ENCODE measurements at regions not wholly inside any gene's neighbourhood (a gene's known extent, or its start where the extent isn't known, plus 50 kb on each side); places are given as distances from the start of the nearest gene placed in this dataset.

- H3K27me3 ChIP-seq (ENCODE audit: insufficient read depth, low read length), result no peaks in the 10 kb centered on the region
- H3K4me1 ChIP-seq (ENCODE audit: insufficient read depth, low read length), result no peaks in the 10 kb centered on the region
- no peak overlapping the region for H3K4me3 ChIP-seq (ENCODE audit: low read length)
- H3K9me3 ChIP-seq (ENCODE audit: low read depth, low read length), result no peaks in the 10 kb centered on the region
Observed at GRCh38 chrY:7951187-7951852, 1039.8 kb upstream of the AMELY start.

- no peaks in the 10 kb centered on the region for H3K4me1 ChIP-seq (ENCODE audit: insufficient read depth, low read length)
- H3K9me3 ChIP-seq (ENCODE audit: low read depth, low read length), result no peaks in the 10 kb centered on the region
- H3K27me3 ChIP-seq (ENCODE audit: insufficient read depth, low read length), result no peaks in the 10 kb centered on the region
- H3K4me3 ChIP-seq (ENCODE audit: low read length), result no peak overlapping the region
Observed at GRCh38 chrY:7944135-7944534, 1032.6 kb upstream of the AMELY start.

DNA sequence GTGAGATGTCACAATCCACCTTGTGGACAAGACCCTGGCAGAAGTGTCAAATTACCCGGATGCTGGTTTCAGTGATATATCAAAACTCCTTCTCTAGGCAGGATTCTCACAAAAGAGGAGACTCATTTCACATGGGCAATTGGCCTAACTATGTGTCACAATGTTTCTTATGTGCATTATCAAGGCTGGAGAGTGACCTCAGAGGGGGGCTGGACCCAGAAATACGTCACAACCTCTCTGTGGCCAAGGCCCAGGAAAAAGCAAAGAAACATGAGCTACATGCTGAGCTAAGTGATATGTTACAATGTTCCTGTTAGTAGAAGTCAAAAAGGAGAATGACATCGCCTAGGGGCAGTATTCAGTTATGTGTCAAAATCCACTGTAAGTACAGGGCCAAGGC lies 1031.2 kb upstream of the AMELY start:
- no peak overlapping the region for H3K4me3 ChIP-seq (ENCODE audit: low read length)
- H3K27me3 ChIP-seq (ENCODE audit: insufficient read depth, low read length), result no peaks in the 10 kb centered on the region
- no peaks in the 10 kb centered on the region for H3K4me1 ChIP-seq (ENCODE audit: insufficient read depth, low read length)
- H3K9me3 ChIP-seq (ENCODE audit: low read depth, low read length), result no peaks in the 10 kb centered on the region

DNA sequence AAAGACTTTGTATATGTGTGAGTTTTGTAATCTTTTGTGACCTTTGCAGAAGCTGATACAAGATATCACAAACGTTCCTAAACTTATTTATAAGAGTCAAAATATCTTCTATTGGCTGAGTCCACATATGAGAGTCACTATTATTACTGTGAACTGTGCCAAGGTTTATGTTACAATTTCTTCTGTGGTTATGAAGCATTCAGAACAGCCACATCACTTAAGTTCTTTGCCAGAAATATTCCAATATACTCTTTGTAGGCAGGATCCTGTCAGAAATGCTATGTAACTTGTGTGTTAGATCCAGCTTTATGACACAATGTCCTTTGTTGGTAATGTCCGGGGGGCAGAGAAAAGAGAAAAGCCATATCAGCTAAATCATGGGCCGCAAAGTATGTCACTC lies 1030.3 kb upstream of the AMELY start:
- no peaks in the 10 kb centered on the region for H3K4me1 ChIP-seq (ENCODE audit: insufficient read depth, low read length)
- no peaks in the 10 kb centered on the region for H3K27me3 ChIP-seq (ENCODE audit: insufficient read depth, low read length)
- no peaks in the 10 kb centered on the region for H3K9me3 ChIP-seq (ENCODE audit: low read depth, low read length)
- H3K4me3 ChIP-seq (ENCODE audit: low read length), result no peak overlapping the region

DNA sequence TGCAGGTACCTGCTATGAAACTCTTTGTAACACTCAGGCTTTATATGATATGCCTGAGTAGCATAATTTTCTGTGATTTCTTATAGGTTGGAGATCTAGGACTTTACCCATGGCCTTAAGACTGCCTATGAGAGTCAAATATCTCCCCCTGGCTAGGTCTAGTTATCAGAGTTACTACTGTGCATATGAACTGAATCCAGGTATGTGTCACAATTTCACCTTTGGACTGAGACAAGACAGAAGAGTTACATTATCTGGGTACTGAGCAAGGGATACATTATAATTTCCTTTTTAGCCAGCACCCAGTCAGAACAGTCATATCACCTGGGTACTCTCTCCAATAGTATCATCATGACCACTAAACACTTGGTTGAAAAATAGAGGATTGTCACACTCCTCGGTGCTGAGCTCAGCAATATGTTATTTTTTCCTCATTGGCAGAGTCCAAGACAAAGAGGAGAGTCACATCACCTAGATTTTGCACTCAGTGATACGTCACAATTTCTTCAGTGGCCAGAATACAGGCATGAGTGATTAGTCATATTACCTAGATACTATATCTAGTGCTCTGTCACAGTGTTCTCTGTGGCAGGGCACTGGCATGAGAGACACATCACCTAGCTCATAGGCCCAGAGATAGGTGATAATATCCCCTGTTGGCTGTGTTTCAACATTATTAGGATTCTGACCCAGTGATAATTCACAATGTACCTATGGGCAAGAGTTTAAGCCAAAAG lies 1027.6 kb upstream of the AMELY start:
- no peak overlapping the region for H3K4me3 ChIP-seq (ENCODE audit: low read length)
- no peaks in the 10 kb centered on the region for H3K4me1 ChIP-seq (ENCODE audit: insufficient read depth, low read length)
- H3K9me3 ChIP-seq (ENCODE audit: low read depth, low read length), result no peaks in the 10 kb centered on the region
- H3K27me3 ChIP-seq (ENCODE audit: insufficient read depth, low read length), result no peaks in the 10 kb centered on the region

DNA sequence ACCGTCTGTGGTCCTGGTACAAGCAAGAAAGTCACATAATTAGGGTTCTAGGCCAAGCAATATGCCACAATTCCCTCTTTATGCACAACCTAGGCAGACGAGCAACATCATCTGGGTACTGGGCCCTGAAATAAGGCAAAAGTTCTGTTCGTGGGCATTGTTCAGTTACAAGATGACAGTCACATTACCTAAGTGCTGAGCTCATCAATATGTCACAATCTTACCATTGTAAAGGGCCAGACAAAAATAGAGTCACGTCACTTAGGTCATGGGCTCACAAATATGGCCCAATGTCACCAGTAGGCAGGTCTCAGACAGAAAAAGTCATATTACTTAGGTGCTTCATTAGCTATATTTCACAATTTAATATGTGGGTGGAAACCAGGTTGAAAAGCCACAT lies 1025.3 kb upstream of the AMELY start:
- H3K27me3 ChIP-seq (ENCODE audit: insufficient read depth, low read length), result no peaks in the 10 kb centered on the region
- H3K9me3 ChIP-seq (ENCODE audit: low read depth, low read length), result no peaks in the 10 kb centered on the region
- H3K4me3 ChIP-seq (ENCODE audit: low read length), result no peak overlapping the region
- H3K4me1 ChIP-seq (ENCODE audit: insufficient read depth, low read length), result no peaks in the 10 kb centered on the region

DNA sequence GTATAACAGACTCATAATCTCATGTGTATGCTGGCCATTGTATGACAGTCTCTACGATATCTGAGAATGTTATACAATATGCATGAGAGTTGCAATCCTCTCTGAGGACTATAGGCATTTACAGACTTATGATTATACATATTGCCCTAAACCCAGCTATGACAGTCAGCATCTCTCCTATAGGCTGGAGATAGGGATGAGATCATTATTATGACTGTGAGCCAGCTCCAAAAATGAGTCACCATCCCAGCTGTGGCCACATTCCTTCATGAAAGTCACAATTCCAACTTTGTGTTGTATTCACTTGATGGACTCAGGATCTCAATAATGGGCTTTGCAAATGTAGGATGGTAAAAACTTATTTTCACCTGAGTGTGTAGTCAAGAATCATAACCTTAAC lies 1024.5 kb upstream of the AMELY start:
- Histone ChIP-seq H3K4me1 (ENCODE audit: insufficient read depth, low read length) (no peaks in the 10 kb centered on the region), H3K9me3 (ENCODE audit: low read depth, low read length) (no peaks in the 10 kb centered on the region), H3K27me3 (ENCODE audit: insufficient read depth, low read length) (no peaks in the 10 kb centered on the region), H3K4me3 (ENCODE audit: low read length) (no peak overlapping the region)

- Histone ChIP-seq H3K9me3 (ENCODE audit: low read depth, low read length) (no peaks in the 10 kb centered on the region), H3K4me3 (ENCODE audit: low read length) (no peak overlapping the region), H3K27me3 (ENCODE audit: insufficient read depth, low read length) (no peaks in the 10 kb centered on the region), H3K4me1 (ENCODE audit: insufficient read depth, low read length) (no peaks in the 10 kb centered on the region)
Observed at GRCh38 chrY:7935606-7936005, 1024.1 kb upstream of the AMELY start.

GRCh38 chrY:7932424-7932823 lies 1020.9 kb upstream of the AMELY start:
- Histone ChIP-seq H3K27me3 (ENCODE audit: insufficient read depth, low read length) (no peaks in the 10 kb centered on the region), H3K9me3 (ENCODE audit: low read depth, low read length) (no peaks in the 10 kb centered on the region), H3K4me1 (ENCODE audit: insufficient read depth, low read length) (no peaks in the 10 kb centered on the region), H3K4me3 (ENCODE audit: low read length) (no peak overlapping the region)

DNA sequence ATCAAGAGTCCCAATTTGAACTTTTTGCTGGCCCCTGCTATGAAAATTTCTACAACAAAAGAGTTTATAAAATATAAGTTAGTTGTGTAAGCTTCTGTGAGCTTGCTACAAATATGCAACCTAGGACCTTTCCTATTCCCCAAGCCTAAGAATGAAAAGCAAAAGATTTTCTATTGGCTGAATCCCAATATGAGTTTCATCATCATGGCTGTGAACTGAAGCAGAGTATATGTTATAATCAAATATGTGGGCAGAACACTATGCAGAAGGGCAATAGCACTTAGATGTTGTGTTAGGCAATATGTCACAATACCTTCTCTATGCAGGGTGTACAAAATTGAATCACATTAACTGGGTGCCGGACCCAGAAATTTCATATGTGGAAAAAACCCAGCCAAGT lies 1018.3 kb upstream of the AMELY start:
- Histone ChIP-seq H3K4me1 (ENCODE audit: insufficient read depth, low read length) (no peaks in the 10 kb centered on the region), H3K9me3 (ENCODE audit: low read depth, low read length) (no peaks in the 10 kb centered on the region), H3K4me3 (ENCODE audit: low read length) (no peak overlapping the region), H3K27me3 (ENCODE audit: insufficient read depth, low read length) (no peaks in the 10 kb centered on the region)

- H3K27me3 ChIP-seq (ENCODE audit: insufficient read depth, low read length), result no peaks in the 10 kb centered on the region
- no peak overlapping the region for H3K4me3 ChIP-seq (ENCODE audit: low read length)
- no peaks in the 10 kb centered on the region for H3K4me1 ChIP-seq (ENCODE audit: insufficient read depth, low read length)
- H3K9me3 ChIP-seq (ENCODE audit: low read depth, low read length), result no peaks in the 10 kb centered on the region
Observed at GRCh38 chrY:7924059-7924458, 1012.5 kb upstream of the AMELY start.

DNA sequence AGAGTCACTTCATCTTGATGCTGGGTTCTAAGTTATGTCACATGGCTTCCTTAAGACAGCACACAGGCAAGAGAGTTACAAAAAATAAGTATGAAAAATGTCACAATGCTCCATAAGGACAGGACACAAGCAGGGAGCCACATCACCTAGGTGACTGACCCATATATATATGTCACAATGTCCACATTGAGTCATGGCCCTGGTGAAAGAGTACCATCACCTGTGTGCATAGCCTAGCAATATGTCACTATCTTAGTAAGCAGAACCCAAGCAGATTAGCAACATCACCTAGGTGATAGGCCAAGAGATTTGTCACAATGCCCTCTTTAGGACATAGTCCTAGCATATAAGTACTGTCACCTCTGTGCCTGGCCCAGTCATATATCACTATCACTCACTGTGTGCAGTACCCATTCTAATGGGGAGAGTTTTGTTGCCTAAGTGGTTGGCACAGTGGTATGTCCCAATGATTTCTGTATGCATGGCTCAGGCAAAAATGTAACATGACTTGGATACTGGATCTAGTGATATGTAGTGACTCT lies 1012.0 kb upstream of the AMELY start:
- Histone ChIP-seq H3K4me1 (ENCODE audit: insufficient read depth, low read length) (no peaks in the 10 kb centered on the region), H3K9me3 (ENCODE audit: low read depth, low read length) (no peaks in the 10 kb centered on the region), H3K27me3 (ENCODE audit: insufficient read depth, low read length) (no peaks in the 10 kb centered on the region), H3K4me3 (ENCODE audit: low read length) (no peak overlapping the region)

DNA sequence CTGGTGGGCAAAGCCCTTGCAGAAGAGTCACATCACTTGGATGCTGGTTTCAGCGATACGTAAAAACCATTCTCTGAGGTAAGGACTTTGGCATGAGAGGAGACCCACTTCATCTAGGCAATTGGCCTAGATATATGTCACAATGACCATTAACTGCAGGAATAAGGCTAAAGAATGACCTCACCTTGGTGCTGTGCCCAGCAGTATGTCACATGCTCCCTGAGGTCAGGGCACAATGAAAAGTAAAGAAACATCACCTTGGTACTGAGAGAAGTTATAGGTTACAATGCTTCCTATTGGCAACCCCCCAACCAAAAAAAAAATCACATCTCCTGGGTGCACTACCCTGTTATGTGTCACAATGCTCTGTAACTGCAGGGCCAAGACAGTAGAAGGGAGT lies 1008.8 kb upstream of the AMELY start:
- Histone ChIP-seq H3K9me3 (ENCODE audit: low read depth, low read length) (no peaks in the 10 kb centered on the region), H3K4me1 (ENCODE audit: insufficient read depth, low read length) (no peaks in the 10 kb centered on the region), H3K27me3 (ENCODE audit: insufficient read depth, low read length) (no peaks in the 10 kb centered on the region), H3K4me3 (ENCODE audit: low read length) (no peak overlapping the region)

DNA sequence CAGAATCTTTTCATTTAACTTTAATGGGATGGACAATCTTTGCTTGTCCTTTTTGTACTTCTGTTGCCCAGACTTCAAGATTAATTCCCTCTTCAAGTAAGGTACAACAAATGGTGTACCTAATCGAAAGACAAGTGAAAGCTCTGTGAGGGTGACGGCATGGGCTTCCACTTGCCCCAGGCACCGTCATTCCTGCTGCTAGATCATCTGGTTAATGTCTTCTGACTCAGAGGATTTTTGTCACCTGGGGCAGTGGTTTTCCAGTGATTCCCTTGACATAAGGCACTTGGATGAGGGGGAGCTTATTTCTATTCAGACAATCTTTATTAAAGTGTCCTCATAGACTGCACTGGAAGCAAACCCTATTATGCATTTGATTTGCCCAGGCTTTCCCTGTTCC lies 977.0 kb upstream of the AMELY start:
- Histone ChIP-seq H3K9me3 (ENCODE audit: low read depth, low read length) (no peaks in the 10 kb centered on the region), H3K4me3 (ENCODE audit: low read length) (no peak overlapping the region), H3K27me3 (ENCODE audit: insufficient read depth, low read length) (no peaks in the 10 kb centered on the region), H3K4me1 (ENCODE audit: insufficient read depth, low read length) (no peaks in the 10 kb centered on the region)

DNA sequence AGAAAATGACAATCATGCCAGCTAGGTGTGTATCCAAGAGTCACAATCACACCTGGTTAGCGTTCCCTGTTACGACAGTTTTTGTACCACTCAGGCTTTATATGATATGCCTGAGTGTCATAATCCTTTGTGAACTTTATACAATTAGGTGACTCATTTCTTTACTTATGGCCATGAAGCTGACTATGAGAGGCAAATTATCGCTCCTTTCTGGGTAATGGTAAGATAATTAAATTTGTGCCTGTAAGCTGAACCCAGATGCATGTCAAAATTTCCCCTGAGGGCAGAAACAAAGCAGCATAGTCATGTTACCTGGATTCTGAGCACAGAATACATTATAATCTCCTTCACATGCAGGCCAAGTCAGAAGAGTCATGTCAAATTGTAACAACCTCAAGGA lies 970.1 kb upstream of the AMELY start:
- H3K4me1 ChIP-seq (ENCODE audit: insufficient read depth, low read length), result no peaks in the 10 kb centered on the region
- no peaks in the 10 kb centered on the region for H3K9me3 ChIP-seq (ENCODE audit: low read depth, low read length)
- H3K4me3 ChIP-seq (ENCODE audit: low read length), result no peak overlapping the region
- no peaks in the 10 kb centered on the region for H3K27me3 ChIP-seq (ENCODE audit: insufficient read depth, low read length)

- no peak overlapping the region for H3K4me3 ChIP-seq (ENCODE audit: low read length)
- H3K9me3 ChIP-seq (ENCODE audit: low read depth, low read length), result no peaks in the 10 kb centered on the region
- H3K27me3 ChIP-seq (ENCODE audit: insufficient read depth, low read length), result no peaks in the 10 kb centered on the region
- no peaks in the 10 kb centered on the region for H3K4me1 ChIP-seq (ENCODE audit: insufficient read depth, low read length)
Observed at GRCh38 chrY:7879245-7879644, 967.7 kb upstream of the AMELY start.

Measured in mononuclear cell (primary cell).